ENCODE measurements at regions not wholly inside any gene's neighbourhood (a gene's known extent, or its start where the extent isn't known, plus 50 kb on each side); places are given as distances from the start of the nearest gene placed in this dataset.
"Not testable (repeated sequence)": the region's sequence is repeated elsewhere in the genome, so short reads cannot be mapped to it uniquely, and the experiment has no call there.

- not testable (repeated sequence) for DNase-seq
Measured at GRCh38 chr3:130151555-130151954, 69.9 kb downstream of the ALG1L2 start.

- not testable (repeated sequence) for DNase-seq
Measured at GRCh38 chr3:130153247-130153646, 71.6 kb downstream of the ALG1L2 start.

DNA sequence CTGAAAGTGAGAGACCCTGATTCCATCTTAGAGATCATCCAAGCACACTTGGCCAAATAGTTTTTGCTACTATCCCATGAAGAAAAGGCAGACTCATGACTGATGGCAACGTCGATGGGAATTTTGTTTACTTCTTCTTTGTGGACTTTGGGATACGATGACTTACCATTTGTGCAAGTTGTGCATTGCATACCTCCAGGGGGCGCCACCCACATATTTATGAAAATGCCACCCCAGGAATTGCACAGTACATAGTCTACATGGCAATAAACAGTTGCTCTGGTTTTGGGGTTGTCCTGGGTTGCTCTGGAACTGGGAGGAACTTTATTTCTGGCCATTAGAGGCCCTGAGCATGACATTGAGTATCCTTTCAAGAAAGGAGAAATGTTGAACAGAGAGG lies 73.8 kb downstream of the ALG1L2 start:
- DNase-seq, result not testable (repeated sequence)

DNA sequence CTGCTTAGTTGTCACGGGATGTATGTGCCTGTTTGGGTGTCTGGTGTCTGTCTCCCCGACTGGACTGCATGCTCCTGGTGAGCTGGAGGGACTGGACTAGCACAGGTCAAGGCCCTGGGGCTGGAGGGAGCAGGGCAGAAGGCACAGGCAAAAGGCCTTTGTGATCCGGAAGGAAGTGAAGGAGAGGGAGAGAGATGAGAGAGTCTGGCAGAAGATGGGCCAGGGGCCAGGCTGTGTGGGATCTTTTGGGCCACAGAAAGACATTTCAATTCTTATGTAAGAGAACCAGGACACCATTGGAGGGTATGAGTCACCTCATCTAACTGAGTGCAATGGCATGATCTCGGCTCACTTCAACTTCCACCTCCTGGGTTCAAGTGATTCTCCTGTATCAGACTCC lies 85.2 kb downstream of the ALG1L2 start:
- DNase-seq, result not testable (repeated sequence)

DNA sequence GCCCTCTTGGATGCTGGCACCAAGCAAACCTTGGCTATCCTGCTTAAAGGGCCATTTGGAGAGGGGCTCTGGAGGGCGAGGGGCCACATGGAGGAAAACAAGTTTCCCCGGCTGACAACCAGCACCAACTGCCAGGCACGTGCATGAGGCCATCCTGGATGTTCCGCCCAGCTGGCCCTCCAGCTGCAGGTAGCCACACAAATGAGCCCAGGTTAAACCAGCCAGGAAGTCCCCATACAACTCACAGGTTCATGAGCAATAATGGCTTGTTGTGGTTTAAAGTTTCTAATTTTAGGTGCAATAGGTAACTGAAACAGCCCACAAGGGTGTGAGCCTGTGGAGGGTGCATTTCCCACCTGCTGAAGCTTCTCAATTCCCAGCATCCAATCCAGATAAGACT lies 93.6 kb downstream of the ALG1L2 start:
- not testable (repeated sequence) for DNase-seq

GRCh38 chr3:130176476-130177256 lies 95.0 kb downstream of the ALG1L2 start:
- DNase-seq, result not testable (repeated sequence)

DNA sequence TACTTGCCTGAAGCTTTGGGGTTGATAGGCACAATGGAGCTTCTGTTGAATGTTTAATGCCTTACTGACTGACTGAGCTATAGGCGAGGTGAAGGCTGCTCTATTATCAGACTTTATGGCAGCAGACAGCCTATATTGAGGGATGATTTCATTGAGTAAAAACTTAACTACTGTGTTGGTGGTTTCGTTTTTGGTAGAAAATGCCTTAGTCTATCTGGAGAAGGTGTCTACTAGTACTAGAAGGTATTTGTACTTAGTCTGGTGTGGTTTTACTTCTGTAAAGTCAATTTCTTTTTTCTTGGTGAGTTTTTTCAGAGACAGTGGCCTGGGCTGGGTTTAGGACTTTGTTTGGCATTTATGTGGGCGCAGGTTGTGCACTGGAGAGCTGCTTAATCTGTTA lies 97.2 kb downstream of the ALG1L2 start:
- not testable (repeated sequence) for DNase-seq

DNA sequence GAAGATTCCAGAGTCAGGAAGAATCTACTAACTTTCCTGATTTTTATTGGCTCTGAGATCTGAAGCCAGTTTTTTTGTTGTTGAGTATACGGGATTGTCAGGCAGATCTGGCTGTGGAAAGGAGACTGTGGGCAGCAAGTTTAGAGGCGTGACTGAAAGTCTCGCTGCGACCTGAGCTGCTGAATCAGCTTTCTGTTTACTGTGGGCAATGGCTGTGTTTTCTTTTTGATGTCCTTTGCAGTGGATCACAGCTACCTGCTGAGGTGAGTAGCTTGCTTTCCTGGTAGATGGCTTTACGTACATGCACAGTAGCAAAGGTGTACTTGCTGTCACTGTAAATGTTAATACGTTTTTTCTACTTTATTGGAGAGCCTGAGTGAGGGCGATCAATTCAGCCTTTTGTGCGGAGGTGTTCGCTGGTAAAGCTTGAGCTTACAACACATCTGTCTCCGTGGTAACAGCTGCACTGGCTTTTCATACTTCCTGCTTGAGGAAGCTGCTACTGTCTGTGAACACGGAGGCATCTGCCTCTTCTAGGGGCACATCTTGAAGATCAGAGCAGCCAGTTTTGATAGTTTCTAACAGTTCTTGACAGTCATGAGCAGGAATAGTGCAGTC lies 97.8 kb downstream of the ALG1L2 start:
- DNase-seq, result not testable (repeated sequence)

DNA sequence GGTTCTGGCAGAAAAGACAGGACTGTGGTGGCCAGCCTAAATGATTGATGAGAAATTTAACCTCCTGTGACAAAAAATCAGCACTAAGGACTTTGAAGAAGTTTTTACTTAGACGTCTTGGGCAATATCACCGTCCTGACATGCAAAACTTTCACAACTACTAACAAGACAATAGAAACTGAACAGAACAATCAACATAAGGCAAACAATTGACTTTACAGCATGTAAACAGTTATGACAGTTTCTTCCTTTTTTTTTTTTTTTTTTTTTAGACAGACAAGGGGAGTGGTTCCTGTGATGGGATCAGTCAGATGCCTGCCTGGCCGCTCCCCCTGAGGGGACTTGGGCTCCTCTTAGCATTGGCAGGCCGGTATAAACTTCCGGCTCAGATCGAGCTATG lies 100.8 kb downstream of the ALG1L2 start:
- not testable (repeated sequence) for DNase-seq

GRCh38 chr3:130183689-130184088 lies 102.1 kb downstream of the ALG1L2 start:
- DNase-seq, result not testable (repeated sequence)

GRCh38 chr3:130184152-130185024 lies 102.8 kb downstream of the ALG1L2 start:
- not testable (repeated sequence) for DNase-seq

DNA sequence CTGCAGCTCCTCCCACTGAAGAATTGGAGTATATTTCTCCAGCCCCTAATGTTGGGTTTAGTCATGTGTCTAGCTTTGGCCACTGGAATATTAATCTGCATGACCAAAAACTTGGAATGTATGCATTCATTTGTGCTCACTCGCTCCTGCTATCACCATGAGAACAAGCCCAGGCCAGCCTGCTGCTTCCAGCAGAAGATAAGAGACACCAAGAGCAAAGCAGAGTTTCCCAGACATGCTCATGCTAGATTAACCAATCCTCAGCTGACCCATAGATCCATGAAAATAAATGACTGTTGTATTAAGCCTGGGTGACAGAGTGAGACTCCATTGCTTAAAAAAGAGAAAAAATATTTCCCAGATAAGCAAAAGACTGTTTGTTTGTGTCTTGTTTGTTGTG lies 119.6 kb downstream of the ALG1L2 start:
- not testable (repeated sequence) for DNase-seq

DNA sequence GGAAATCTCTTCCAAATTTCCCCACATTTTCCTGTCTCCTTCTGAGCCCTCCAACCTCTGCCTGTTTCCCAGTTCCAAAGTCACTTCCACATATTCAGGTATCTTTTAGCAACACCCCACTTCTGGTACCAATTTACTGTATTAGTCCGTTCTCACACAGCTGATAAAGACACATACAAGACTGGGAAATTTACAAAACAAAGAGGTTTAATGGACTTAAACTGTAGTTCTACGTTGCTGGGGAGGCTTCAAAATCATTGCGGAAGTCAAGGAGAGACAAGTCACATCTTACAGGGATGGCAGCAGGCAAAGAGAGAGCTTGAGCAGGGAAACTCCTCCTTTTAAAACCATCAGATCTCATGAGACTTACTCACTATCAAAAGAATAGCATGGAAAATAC lies 122.0 kb downstream of the ALG1L2 start:
- DNase-seq, result not testable (repeated sequence)

DNA sequence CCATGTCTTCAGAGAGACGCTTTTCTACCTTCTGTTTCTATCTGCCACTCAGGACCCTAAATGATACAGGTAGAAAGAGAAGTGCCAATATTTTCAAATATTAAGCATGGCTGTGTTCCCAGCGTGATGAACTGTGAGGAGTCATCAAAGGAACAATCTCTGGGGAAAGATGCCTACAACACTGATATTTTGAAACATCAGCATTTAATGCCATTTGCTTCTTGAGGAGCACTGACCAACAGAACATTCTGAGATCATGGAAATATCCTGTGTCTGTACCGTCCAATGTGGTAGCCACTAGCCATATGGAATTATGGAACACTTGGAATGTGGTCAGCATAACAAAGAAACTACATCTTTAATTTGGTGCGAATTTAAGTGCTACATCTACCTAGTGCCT lies 117.9 kb upstream of the COL6A5 start:
- DNase-seq, result no peak

- DNase-seq, result no peak
Measured at GRCh38 chr3:130242850-130243569, 102.5 kb upstream of the COL6A5 start.

DNA sequence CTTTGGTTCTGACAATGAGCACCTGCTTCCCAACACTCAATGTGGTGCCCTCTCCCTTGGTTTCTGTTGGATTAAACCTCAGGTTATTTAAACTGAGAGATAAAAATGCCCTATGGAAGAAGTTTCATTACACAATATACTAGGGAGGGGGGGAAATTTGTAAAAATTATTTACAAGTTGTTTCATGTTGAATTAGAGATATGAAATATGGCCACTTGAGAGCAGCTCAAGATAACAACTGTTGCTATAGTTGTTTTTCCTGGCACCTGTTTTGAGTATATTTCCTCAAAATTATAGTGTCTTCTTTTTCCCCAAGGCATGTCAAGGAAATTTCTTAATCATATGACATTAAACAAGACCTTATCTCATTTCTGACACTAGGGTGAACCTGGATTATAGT lies 101.7 kb upstream of the COL6A5 start:
- DNase-seq, result no peak

GRCh38 chr3:130250982-130251381 lies 94.5 kb upstream of the COL6A5 start:
- no peak for DNase-seq

DNA sequence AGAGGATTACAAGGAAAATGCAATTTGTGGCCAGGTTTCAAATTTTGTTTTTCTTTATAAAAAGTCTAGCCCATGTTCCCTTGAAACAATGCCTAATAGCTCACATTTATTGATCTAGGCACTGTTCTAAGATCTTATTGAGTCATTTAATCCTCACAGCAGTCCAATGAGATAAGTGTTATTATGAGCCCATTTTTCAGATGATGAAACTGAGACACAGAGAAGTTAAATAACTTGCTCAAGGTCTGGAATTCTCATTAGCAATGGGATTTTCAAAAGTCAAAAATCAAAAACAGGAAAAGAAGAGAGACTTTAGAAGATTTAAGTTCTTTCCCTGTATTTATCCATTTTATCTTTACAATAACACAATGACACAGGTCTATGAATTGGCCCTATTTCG lies 90.0 kb upstream of the COL6A5 start:
- DNase-seq, result no peak

DNA sequence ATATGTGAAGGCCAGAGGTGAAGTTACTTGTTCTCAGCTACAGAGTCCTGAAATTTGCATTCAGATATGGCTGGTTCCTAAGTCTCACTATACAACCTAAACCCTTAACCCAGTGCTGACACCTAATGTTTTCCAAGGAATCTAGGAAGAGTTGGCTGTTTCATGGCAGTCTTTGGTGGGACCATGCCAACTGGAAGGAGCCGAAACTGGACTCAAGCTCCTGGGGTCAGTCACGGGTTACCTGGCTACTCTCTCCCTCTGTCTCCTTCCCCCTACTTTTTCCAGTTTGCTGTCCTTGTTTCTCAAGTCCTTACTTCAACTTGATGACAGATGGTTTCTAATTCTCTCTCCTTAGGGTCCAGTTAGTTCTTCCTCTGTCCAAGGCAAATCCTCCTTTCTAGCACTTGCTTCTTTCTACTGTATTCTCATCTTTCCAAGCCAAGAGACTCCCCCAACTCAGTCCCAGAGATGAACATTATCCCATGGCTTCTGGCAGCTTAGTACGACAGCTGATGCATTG lies 88.6 kb upstream of the COL6A5 start:
- no peak for DNase-seq

- DNase-seq, result no peak
Measured at GRCh38 chr3:130258532-130258952, 86.9 kb upstream of the COL6A5 start.

DNA sequence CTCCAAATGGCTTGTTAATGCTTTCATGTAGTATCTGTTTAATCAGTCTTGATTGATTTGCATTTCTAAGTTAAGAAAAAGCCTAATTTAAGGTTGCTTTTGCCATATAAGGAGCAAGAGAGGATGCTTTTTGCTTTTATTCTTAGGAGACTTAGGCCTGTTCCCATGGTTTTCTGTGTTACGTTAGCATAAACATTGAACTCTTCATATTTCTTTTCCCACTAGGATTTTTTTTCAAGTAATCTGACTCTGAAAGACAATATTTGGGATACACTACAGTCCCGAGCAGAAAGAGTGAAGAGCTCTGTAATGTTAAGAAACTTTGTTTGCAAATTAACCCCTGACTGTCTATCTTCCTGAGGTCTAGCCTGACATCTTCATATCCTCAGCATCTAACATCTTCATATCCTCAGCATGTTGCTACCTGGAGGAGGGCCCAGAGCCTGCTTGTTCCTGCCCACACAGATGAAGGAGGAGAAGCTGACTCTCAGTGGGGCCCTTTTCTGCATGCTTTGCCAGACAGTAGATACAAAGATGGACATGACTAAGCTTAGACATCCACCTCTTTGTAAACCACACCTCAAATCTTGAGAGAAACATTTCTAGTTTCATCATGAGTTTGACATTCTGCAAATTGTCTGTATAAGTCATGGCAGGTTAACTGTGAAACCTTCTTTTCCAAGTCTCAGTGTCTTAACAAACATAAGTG lies 86.2 kb upstream of the COL6A5 start:
- DNase-seq, result no peak

DNA sequence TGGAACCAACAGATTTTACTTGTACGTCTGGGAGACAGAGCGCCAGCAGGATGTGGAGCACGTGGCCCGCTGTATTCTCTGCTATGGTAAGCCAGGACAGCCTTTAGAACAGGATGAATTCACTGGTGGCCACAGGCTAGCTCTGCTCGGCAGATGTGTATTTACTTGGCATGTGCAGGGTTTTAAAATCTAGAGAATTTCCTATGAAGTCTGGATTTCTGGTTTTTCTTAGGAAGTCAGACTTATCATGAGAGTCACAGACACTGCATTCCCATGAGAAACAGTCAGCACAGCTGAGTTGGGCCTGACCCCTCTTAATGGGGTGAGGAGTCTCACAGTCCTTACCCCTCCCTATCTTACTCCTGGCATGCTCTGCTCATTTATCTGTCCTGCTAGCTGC lies 84.6 kb upstream of the COL6A5 start:
- DNase-seq, result no peak
